Stimulated activated naive B cell treated with anti-CD40 and anti-IgM and Interleukin-4, amounts not matched to agents 10 μg/mL and 1 μg/mL and 100 μg/mL, for 72 hours (primary cell): ENCODE measurements at regions not wholly inside any gene's neighbourhood (a gene's known extent, or its start where the extent isn't known, plus 50 kb on each side); places are given as distances from the start of the nearest gene placed in this dataset.
"Not testable (repeated sequence)": the region's sequence is repeated elsewhere in the genome, so short reads cannot be mapped to it uniquely, and the experiment has no call there.

Experiments used
- ATAC-seq, 2 donors: fragments of 150-1000 bp; cut with Tn5 transposase; replicated peaks; 2 replicates each; pipeline ENCODE4 v1.10.0; 2021; ENCODE audit warnings: moderate library complexity in 1 of 2
- DNase-seq: peaks from one replicate; pipeline ENCODE4 v3.0.0; 2021
- H3K27ac Mint-ChIP-seq: one replicate; pipeline ENCODE4 v1.8.0; 2022; ENCODE audit warnings: mild to moderate bottlenecking, mixed read lengths
- H3K27me3 Mint-ChIP-seq, 2 donors: one replicate each; pipeline ENCODE4 v1.8.0; 2022; ENCODE audit warnings: mixed read lengths in 2 of 2
- H3K36me3 Mint-ChIP-seq, 2 donors: one replicate each; pipeline ENCODE4 v1.8.0; 2022; ENCODE audit warnings: mixed read lengths in 2 of 2, mild to moderate bottlenecking in 1 of 2
- H3K4me1 Mint-ChIP-seq, 2 donors: one replicate each; pipeline ENCODE4 v1.8.0; 2022; ENCODE audit warnings: mixed read lengths in 2 of 2, mild to moderate bottlenecking in 1 of 2
- H3K4me3 Mint-ChIP-seq, 2 donors: one replicate each; pipeline ENCODE4 v1.8.0; 2022; ENCODE audit warnings: mild to moderate bottlenecking in 2 of 2, mixed read lengths in 2 of 2, moderate library complexity in 1 of 2
- H3K9me3 Mint-ChIP-seq, 2 donors: one replicate each; pipeline ENCODE4 v1.8.0; 2022; ENCODE audit warnings: mixed read lengths in 2 of 2, mild to moderate bottlenecking in 1 of 2

- peaks cover 0 to 2% of the 10 kb centered on the region in 2 donors for H3K9me3 Mint-ChIP-seq
- DNase-seq (peak; percentile 4), ATAC-seq (no peak)
- H3K27ac Mint-ChIP-seq = no peak overlapping the region
- H3K4me1 Mint-ChIP-seq = no peaks in the 10 kb centered on the region
- no peak overlapping the region for H3K4me3 Mint-ChIP-seq
- peaks cover 0 to 4% of the 10 kb centered on the region in 2 donors for H3K27me3 Mint-ChIP-seq
- no peaks in the 10 kb centered on the region for H3K36me3 Mint-ChIP-seq
These were observed 508.0 kb downstream of the TBC1D32 start for GRCh38 chr6:120826253-120826652.

- Mint-ChIP-seq H3K4me3 (no peak overlapping the region), H3K36me3 (no peaks in the 10 kb centered on the region), H3K27ac (no peak overlapping the region), H3K27me3 (no peaks in the 10 kb centered on the region), H3K9me3 (peaks cover 0 to 3% of the 10 kb centered on the region in 2 donors), H3K4me1 (no peaks in the 10 kb centered on the region)
- no peak for ATAC-seq
- no peak for DNase-seq
These were observed 517.5 kb downstream of the TBC1D32 start for GRCh38 chr6:120816794-120817193.

- no peaks in the 10 kb centered on the region for H3K36me3 Mint-ChIP-seq
- no peak overlapping the region for H3K4me3 Mint-ChIP-seq
- ATAC-seq (no peak), DNase-seq (no peak)
- H3K4me1 Mint-ChIP-seq = no peaks in the 10 kb centered on the region
- peaks cover 0 to 4% of the 10 kb centered on the region in 2 donors for H3K9me3 Mint-ChIP-seq
- no peak overlapping the region for H3K27ac Mint-ChIP-seq
- no peaks in the 10 kb centered on the region for H3K27me3 Mint-ChIP-seq
These were observed 529.0 kb downstream of the TBC1D32 start for GRCh38 chr6:120805276-120805675.

DNA sequence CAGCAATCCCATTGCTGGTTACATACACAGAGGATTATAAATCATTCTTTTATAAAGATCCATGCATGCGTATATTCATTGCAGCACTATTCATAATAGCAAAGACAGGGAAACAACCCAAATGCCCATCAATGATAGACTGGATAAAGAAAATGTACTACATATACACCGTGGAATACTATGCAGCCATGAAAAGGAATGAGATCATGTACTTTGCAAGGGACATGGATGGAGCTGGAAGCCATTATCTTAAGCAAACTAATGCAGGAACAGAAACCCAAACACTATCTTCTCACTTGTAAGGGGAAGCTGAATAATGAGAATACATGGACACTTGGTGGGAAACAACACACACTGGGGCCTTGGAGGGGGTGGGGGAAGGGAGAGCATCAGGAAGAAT lies 529.7 kb downstream of the TBC1D32 start:
- H3K36me3 Mint-ChIP-seq = no peaks in the 10 kb centered on the region
- no peak for DNase-seq
- H3K9me3 Mint-ChIP-seq = peaks cover 0 to 4% of the 10 kb centered on the region in 2 donors
- H3K27ac Mint-ChIP-seq = no peak overlapping the region
- ATAC-seq = no peak
- H3K27me3 Mint-ChIP-seq = no peaks in the 10 kb centered on the region
- no peak overlapping the region for H3K4me3 Mint-ChIP-seq
- no peaks in the 10 kb centered on the region for H3K4me1 Mint-ChIP-seq

GRCh38 chr6:120786682-120787081 lies 547.6 kb downstream of the TBC1D32 start:
- ATAC-seq (no peak), DNase-seq (no peak)
- peaks cover 0 to 2% of the 10 kb centered on the region in 2 donors for H3K9me3 Mint-ChIP-seq
- H3K4me3 Mint-ChIP-seq = no peak overlapping the region
- H3K4me1 Mint-ChIP-seq = no peaks in the 10 kb centered on the region
- H3K27me3 Mint-ChIP-seq = no peaks in the 10 kb centered on the region
- H3K27ac Mint-ChIP-seq = no peak overlapping the region
- H3K36me3 Mint-ChIP-seq = no peaks in the 10 kb centered on the region

- Mint-ChIP-seq H3K4me1 (no peaks in the 10 kb centered on the region), H3K27me3 (no peaks in the 10 kb centered on the region), H3K9me3 (peaks cover 0 to 2% of the 10 kb centered on the region in 2 donors), H3K4me3 (no peak overlapping the region), H3K27ac (no peak overlapping the region), H3K36me3 (no peaks in the 10 kb centered on the region)
- DNase-seq (no peak), ATAC-seq (no peak)
These were observed 548.0 kb downstream of the TBC1D32 start for GRCh38 chr6:120786256-120786655.

DNA sequence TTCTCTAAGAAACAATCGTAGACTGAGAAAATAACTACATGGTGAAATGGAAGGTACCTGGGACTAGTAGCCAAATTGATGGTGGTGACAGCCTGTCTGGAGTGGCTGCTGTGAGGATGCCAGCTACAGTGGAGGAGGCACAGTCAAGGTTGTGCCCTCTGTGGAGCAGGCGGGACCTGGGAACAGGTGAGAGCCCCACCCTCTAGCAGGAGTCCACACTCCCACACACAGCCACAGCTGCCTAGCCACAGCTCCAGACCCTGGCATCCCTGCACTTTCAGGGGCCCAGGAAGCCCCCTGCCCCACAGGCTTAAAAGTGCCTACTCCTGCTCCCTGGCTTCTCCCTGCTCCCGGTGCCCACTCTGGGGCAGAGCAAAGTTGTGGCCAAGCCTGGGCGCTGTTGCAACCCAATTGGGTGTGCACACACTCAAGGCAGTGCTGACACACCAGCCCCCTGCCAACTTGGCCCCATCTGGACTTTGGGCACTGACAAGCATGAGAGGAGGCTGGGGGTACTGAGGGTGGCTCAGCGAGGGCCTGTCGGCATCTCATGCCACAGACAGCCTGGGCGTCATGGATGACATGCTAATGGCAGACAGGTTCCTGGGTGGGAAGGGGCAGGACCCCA lies 548.7 kb downstream of the TBC1D32 start:
- Mint-ChIP-seq H3K9me3 (peaks cover 0 to 2% of the 10 kb centered on the region in 2 donors), H3K4me1 (no peaks in the 10 kb centered on the region), H3K4me3 (no peak overlapping the region), H3K27ac (no peak overlapping the region), H3K27me3 (no peaks in the 10 kb centered on the region), H3K36me3 (no peaks in the 10 kb centered on the region)
- DNase-seq (no peak), ATAC-seq (peak in 1 of 2 donors; percentile 12)

- H3K27me3 Mint-ChIP-seq = no peaks in the 10 kb centered on the region
- no peak for DNase-seq
- H3K27ac Mint-ChIP-seq = no peak overlapping the region
- peaks cover 0 to 5% of the 10 kb centered on the region in 2 donors for H3K9me3 Mint-ChIP-seq
- no peaks in the 10 kb centered on the region for H3K4me1 Mint-ChIP-seq
- H3K4me3 Mint-ChIP-seq = no peak overlapping the region
- no peaks in the 10 kb centered on the region for H3K36me3 Mint-ChIP-seq
- ATAC-seq = no peak
These were observed 554.8 kb downstream of the TBC1D32 start for GRCh38 chr6:120779441-120779840.

- no peaks in the 10 kb centered on the region for H3K4me1 Mint-ChIP-seq
- DNase-seq (no peak), ATAC-seq (no peak)
- no peak overlapping the region for H3K27ac Mint-ChIP-seq
- H3K27me3 Mint-ChIP-seq = no peaks in the 10 kb centered on the region
- H3K4me3 Mint-ChIP-seq = no peak overlapping the region
- no peaks in the 10 kb centered on the region for H3K36me3 Mint-ChIP-seq
- peaks cover 0 to 5% of the 10 kb centered on the region in 2 donors for H3K9me3 Mint-ChIP-seq
These were observed 558.6 kb downstream of the TBC1D32 start for GRCh38 chr6:120775698-120776097.

- no peaks in the 10 kb centered on the region for H3K4me1 Mint-ChIP-seq
- ATAC-seq (no peak), DNase-seq (no peak)
- no peak overlapping the region for H3K4me3 Mint-ChIP-seq
- no peak overlapping the region for H3K27ac Mint-ChIP-seq
- H3K9me3 Mint-ChIP-seq = peaks cover 0 to 4% of the 10 kb centered on the region in 2 donors
- H3K36me3 Mint-ChIP-seq = no peaks in the 10 kb centered on the region
- no peaks in the 10 kb centered on the region for H3K27me3 Mint-ChIP-seq
These were observed 560.0 kb downstream of the TBC1D32 start for GRCh38 chr6:120774275-120774674.

DNA sequence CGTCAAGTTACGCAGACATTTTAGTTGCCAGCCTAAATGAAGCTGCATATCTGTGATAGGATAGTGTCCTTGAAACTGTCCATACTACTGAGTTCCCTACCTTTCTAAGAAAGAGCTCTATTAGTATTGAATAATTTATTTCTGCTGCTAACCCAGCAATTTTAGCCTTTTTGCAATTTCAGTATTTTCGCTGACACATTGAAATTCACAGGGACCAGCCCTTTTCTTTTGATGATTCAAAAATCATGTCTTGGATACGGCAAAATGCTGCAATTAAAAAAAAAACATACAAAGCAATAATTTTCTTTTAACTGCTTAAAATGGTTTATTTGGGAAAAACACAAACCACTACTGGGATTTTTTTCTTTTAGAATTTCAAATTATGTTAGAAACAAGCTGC lies 563.3 kb downstream of the TBC1D32 start:
- H3K36me3 Mint-ChIP-seq = no peaks in the 10 kb centered on the region
- ATAC-seq = no peak
- H3K4me3 Mint-ChIP-seq = no peak overlapping the region

GRCh38 chr6:120764312-120764711 lies 570.0 kb downstream of the TBC1D32 start:
- no peak for ATAC-seq
- H3K36me3 Mint-ChIP-seq = no peaks in the 10 kb centered on the region

More for the DNA sequence above, 563.3 kb downstream of the TBC1D32 start:
- no peak for DNase-seq
- Mint-ChIP-seq H3K27ac (no peak overlapping the region), H3K9me3 (no peaks in the 10 kb centered on the region), H3K27me3 (no peaks in the 10 kb centered on the region), H3K4me1 (no peaks in the 10 kb centered on the region)

DNA sequence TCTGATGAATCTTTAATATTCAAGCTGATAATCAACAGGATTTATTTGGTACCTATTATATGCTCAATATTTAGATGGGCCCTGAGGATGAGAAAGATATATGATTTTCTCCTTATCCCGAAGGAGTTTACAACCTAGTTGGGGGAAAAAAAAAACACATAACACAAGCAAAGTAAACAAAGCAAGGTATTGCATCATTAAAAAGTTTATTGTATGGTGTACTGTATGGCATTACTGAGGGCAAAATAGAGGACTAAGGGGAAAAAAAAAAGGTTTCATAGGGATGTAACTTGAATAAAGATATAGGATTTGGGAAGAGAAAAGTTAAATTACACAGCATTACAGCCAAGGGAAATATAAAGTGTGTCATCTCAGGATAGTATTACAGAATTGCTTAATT lies 574.7 kb downstream of the TBC1D32 start:
- Mint-ChIP-seq H3K4me3 (no peak overlapping the region), H3K4me1 (no peaks in the 10 kb centered on the region), H3K27me3 (no peaks in the 10 kb centered on the region), H3K36me3 (no peaks in the 10 kb centered on the region), H3K27ac (no peak overlapping the region), H3K9me3 (no peaks in the 10 kb centered on the region)
- DNase-seq (no peak), ATAC-seq (no peak)

More at GRCh38 chr6:120764312-120764711, 570.0 kb downstream of the TBC1D32 start:
- H3K4me1 Mint-ChIP-seq = no peaks in the 10 kb centered on the region
- H3K27me3 Mint-ChIP-seq = no peaks in the 10 kb centered on the region
- H3K9me3 Mint-ChIP-seq = no peaks in the 10 kb centered on the region
- no peak for DNase-seq
- H3K27ac Mint-ChIP-seq = no peak overlapping the region
- no peak overlapping the region for H3K4me3 Mint-ChIP-seq

DNA sequence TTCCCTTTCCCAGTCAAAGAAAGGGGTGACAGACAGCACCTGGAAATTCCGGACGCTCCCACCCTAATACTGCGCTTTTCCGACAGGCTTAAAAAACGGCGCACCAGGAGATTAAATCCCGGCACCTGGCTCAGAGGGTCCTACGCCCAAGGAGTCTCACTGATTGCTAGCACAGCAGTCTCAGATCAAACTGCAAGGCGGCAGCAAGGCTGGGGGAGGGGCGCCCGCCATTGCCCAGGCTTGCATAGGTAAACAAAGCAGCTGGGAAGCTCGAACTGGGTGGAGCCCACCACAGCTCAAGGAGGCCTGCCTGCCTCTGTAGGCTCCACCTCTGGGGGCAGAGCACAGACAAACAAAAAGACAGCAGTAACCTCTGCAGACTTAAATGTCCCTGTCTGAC lies 585.7 kb downstream of the TBC1D32 start:
- H3K4me3 Mint-ChIP-seq, H3K27me3 Mint-ChIP-seq, H3K4me1 Mint-ChIP-seq, ATAC-seq, H3K9me3 Mint-ChIP-seq, DNase-seq, H3K27ac Mint-ChIP-seq, H3K36me3 Mint-ChIP-seq: not testable (repeated sequence)

DNA sequence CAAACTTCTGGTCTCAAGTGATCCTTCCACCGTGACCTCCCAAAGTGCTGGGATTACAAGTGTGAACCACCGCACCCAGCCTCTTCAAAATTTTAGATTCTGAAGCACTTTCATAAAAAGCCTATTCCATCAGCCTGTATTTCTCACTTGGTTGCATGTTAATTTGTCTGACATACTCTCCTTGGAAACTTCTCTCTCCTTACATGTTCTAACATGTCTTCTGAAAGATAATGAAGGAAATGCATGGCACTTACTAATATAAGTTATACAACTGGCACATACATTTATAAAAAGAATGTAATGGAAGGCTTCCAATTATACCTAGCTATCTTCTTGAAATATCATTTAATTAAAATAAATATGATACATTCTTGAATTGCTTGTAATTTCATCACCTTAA lies 597.5 kb downstream of the TBC1D32 start:
- DNase-seq = no peak
- H3K27ac Mint-ChIP-seq = no peak overlapping the region
- no peaks in the 10 kb centered on the region for H3K4me1 Mint-ChIP-seq
- no peak overlapping the region for H3K4me3 Mint-ChIP-seq
- no peaks in the 10 kb centered on the region for H3K36me3 Mint-ChIP-seq
- ATAC-seq = no peak
- H3K9me3 Mint-ChIP-seq = peaks cover 5 to 12% of the 10 kb centered on the region in 2 donors
- H3K27me3 Mint-ChIP-seq = no peaks in the 10 kb centered on the region

GRCh38 chr6:120735641-120736040 lies 598.6 kb downstream of the TBC1D32 start:
- DNase-seq = no peak
- no peak for ATAC-seq
- Mint-ChIP-seq H3K4me1 (no peaks in the 10 kb centered on the region), H3K27me3 (no peaks in the 10 kb centered on the region), H3K9me3 (peaks cover 6 to 14% of the 10 kb centered on the region in 2 donors), H3K36me3 (no peaks in the 10 kb centered on the region), H3K4me3 (no peak overlapping the region), H3K27ac (no peak overlapping the region)
